OCI-LY1 (cell line): ENCODE measurements at regions not wholly inside any gene's neighbourhood (a gene's known extent, or its start where the extent isn't known, plus 50 kb on each side); places are given as distances from the start of the nearest gene placed in this dataset.

ENCODE experiments used
- H2AFZ ChIP-seq: fragments of 200-600 bp; sonication (generic), shearing (Covaris generic); 2 replicates; pipeline ENCODE4 v1.6.0; 2014; ENCODE audit warnings: antibody characterized with exemption, mild to moderate bottlenecking, low read length
- H3F3A ChIP-seq: fragments of 200-600 bp; sonication (generic), shearing (Covaris generic); 2 replicates; pipeline ENCODE4 v1.6.0; 2014; ENCODE audit warnings: mild to moderate bottlenecking, antibody characterized with exemption, low read length, moderate library complexity; ENCODE audit not compliant: insufficient read depth
- H3K27ac ChIP-seq: fragments of 200-600 bp; sonication (generic); 2 replicates; pipeline ENCODE4 v1.5.1; 2014; ENCODE audit warnings: low read length, mixed run types, mild to moderate bottlenecking, low read depth; ENCODE audit not compliant: poor library complexity, severe bottlenecking
- H3K27me3 ChIP-seq: fragments of 200-600 bp; sonication (generic); 2 replicates; pipeline ENCODE4 v1.6.0; 2014; ENCODE audit warnings: antibody characterized with exemption, mild to moderate bottlenecking, low read length, moderate library complexity; ENCODE audit not compliant: insufficient read depth
- H3K36me3 ChIP-seq: fragments of 200-600 bp; sonication (generic); 2 replicates; pipeline ENCODE4 v1.6.1; 2014; ENCODE audit warnings: mild to moderate bottlenecking, antibody characterized with exemption, low read length, moderate library complexity, mixed read lengths; ENCODE audit not compliant: insufficient read depth
- H3K4me1 ChIP-seq: fragments of 200-600 bp; sonication (generic); 2 replicates; pipeline ENCODE4 v1.5.1; 2014; ENCODE audit warnings: mild to moderate bottlenecking, low read length, moderate library complexity; ENCODE audit not compliant: insufficient read depth, severe bottlenecking
- H3K4me2 ChIP-seq: fragments of 200-600 bp; sonication (generic), shearing (Covaris generic); 2 replicates; pipeline ENCODE4 v1.6.1; 2014; ENCODE audit warnings: low read length
- H3K4me3 ChIP-seq: fragments of 200-600 bp; sonication (generic); 2 replicates; pipeline ENCODE4 v1.5.1; 2014; ENCODE audit warnings: low read length, low read depth, mild to moderate bottlenecking, mixed read lengths; ENCODE audit not compliant: poor library complexity, severe bottlenecking
- H3K79me2 ChIP-seq: fragments of 200-600 bp; shearing (Covaris generic); 2 replicates; pipeline ENCODE4 v1.6.1; 2016; ENCODE audit warnings: mixed run types, low read length, mixed read lengths; ENCODE audit not compliant: insufficient read depth
- H3K9ac ChIP-seq: fragments of 200-600 bp; sonication (generic), shearing (Covaris generic); 2 replicates; pipeline ENCODE4 v1.6.1; 2014; ENCODE audit warnings: mild to moderate bottlenecking, low read length, mixed read lengths
- H3K9me2 ChIP-seq: fragments of 200-600 bp; sonication (generic), shearing (Covaris generic); 2 replicates; pipeline ENCODE4 v1.6.1; 2014; ENCODE audit warnings: low read depth, mild to moderate bottlenecking, low read length, mixed read lengths
- H3K9me3 ChIP-seq: fragments of 200-600 bp; shearing (Covaris generic); 2 replicates; pipeline ENCODE4 v1.6.1; 2014; ENCODE audit warnings: low read length, mixed read lengths
- H4K20me1 ChIP-seq: fragments of 200-600 bp; sonication (generic), shearing (Covaris generic); 2 replicates; pipeline ENCODE4 v1.6.0; 2016; ENCODE audit warnings: mild to moderate bottlenecking, low read length; ENCODE audit not compliant: insufficient read depth
- EZH2 ChIP-seq: fragments of 200-600 bp; sonication (generic), shearing (Covaris generic); IDR thresholded peaks from 2 replicates; pipeline ENCODE4 v1.8.0; 2017; ENCODE audit warnings: borderline replicate concordance, mixed run types, mild to moderate bottlenecking, antibody characterized with exemption, low read length, moderate library complexity, mixed read lengths
- TF ChIP-seq, protein P1 (sequence below): fragments of 200-600 bp; sonication (generic), shearing (Covaris generic); IDR thresholded peaks from 2 replicates; pipeline ENCODE4 v1.5.1; 2017; ENCODE audit warnings: mild to moderate bottlenecking, antibody characterized with exemption, low read length, moderate library complexity, mixed read lengths

DNA sequence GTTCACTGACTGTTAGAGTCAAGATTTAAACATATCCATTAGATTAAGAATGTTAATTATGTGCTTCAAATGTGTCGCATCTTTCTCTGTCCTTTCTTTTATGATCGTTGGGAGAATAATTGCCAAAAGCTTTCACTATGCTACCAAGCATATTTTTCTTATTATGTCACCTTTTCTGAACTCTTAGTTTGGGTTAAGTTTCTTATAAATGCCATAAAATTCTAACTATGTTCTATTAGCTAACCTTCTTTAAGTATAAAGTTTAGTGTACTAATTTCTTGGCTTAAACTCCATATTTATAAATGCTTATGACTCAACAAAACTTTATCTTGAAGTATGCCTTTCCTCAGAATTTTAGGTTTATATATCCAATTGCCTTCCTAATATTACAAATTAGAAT is 1759.4 kb downstream of the PCDH9 start:
- Histone ChIP-seq H3K4me3 (no peak overlapping the region), H3K9ac (no peak overlapping the region), H3K79me2 (no peaks in the 10 kb centered on the region), H3K27ac (no peak overlapping the region), H3K4me1 (peaks cover 12% of the 10 kb centered on the region), H3K9me2 (no peaks in the 10 kb centered on the region), H3K36me3 (no peaks in the 10 kb centered on the region), H3K9me3 (peaks cover 8% of the 10 kb centered on the region; the same call in 1 of the 2 replicates), H4K20me1 (no peaks in the 10 kb centered on the region), H3K4me2 (no peak overlapping the region), H3K27me3 (no peaks in the 10 kb centered on the region), H2AFZ (peak overlapping the region; percentile 76), H3F3A (no peaks in the 10 kb centered on the region)
- no peak for TF ChIP-seq EZH2
- TF ChIP-seq, protein P1, sequence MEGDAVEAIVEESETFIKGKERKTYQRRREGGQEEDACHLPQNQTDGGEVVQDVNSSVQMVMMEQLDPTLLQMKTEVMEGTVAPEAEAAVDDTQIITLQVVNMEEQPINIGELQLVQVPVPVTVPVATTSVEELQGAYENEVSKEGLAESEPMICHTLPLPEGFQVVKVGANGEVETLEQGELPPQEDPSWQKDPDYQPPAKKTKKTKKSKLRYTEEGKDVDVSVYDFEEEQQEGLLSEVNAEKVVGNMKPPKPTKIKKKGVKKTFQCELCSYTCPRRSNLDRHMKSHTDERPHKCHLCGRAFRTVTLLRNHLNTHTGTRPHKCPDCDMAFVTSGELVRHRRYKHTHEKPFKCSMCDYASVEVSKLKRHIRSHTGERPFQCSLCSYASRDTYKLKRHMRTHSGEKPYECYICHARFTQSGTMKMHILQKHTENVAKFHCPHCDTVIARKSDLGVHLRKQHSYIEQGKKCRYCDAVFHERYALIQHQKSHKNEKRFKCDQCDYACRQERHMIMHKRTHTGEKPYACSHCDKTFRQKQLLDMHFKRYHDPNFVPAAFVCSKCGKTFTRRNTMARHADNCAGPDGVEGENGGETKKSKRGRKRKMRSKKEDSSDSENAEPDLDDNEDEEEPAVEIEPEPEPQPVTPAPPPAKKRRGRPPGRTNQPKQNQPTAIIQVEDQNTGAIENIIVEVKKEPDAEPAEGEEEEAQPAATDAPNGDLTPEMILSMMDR = no peak

DNA sequence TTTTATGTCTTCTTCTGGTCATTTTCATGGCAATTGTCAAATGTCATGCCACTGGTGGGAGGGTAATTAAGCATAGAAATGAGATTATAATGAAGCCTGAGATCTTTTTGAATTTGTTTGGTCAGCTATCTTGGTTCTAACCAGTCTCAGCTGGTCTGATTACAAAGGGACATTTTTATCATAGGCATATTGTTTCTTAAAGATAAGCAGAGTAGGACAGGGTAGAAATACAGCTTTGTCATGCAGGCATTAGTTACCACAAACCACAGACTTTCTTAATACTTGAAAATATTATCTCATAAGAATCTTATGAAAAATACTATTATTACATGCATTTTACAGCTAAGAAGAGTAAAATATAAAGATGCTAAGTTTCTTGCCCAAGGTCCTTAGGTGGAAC is 1761.5 kb downstream of the PCDH9 start:
- H3K9ac ChIP-seq = no peak overlapping the region
- H3K36me3 ChIP-seq = no peaks in the 10 kb centered on the region
- H3K4me1 ChIP-seq = peaks cover 12% of the 10 kb centered on the region
- H3K9me2 ChIP-seq = no peaks in the 10 kb centered on the region
- H3K27me3 ChIP-seq = no peaks in the 10 kb centered on the region
- H3K4me3 ChIP-seq = no peak overlapping the region
- no peaks in the 10 kb centered on the region for H3F3A ChIP-seq
- H3K27ac ChIP-seq = no peak overlapping the region
- H4K20me1 ChIP-seq = no peaks in the 10 kb centered on the region
- TF ChIP-seq, protein P1 = no peak
- no peak for TF ChIP-seq EZH2
- H3K4me2 ChIP-seq = no peak overlapping the region
- H3K79me2 ChIP-seq = no peaks in the 10 kb centered on the region
- no peak overlapping the region for H2AFZ ChIP-seq
- H3K9me3 ChIP-seq = peaks cover 5% of the 10 kb centered on the region; the same call in 1 of the 2 replicates

DNA sequence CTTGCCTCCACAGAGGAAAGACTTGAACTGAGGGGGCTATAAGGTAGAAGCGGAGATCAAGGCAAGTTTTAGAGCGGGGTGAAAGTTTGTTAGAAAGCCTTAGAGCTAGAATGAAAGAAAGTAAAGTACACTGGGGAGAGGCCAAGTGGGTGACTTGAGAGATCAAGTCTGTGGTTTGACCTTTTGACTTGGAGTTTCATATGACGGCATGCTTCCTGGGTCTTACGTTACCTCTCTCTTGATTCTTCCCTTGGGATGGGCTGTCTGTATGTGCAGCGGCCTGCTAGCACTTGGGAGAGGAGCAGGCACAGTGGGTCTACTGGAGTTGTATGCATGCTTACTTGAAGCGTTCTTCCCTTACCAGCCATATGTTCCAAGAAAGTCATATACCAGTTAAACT is 1768.5 kb downstream of the PCDH9 start:
- Histone ChIP-seq H2AFZ (peak overlapping the region; percentile 96), H3K36me3 (no peaks in the 10 kb centered on the region), H4K20me1 (no peaks in the 10 kb centered on the region), H3K4me3 (no peak overlapping the region), H3K27me3 (no peaks in the 10 kb centered on the region), H3K9me2 (no peaks in the 10 kb centered on the region), H3K27ac (peak overlapping the region; percentile 13), H3K9ac (no peak overlapping the region), H3K9me3 (no peaks in the 10 kb centered on the region; the same call in 1 of the 2 replicates), H3K4me2 (peak overlapping the region; percentile 4; the same call in 1 of the 2 replicates), H3K79me2 (no peaks in the 10 kb centered on the region), H3F3A (no peaks in the 10 kb centered on the region), H3K4me1 (peaks cover 18% of the 10 kb centered on the region)
- TF ChIP-seq, protein P1 = no peak
- TF ChIP-seq EZH2 = no peak
